WI38 (cell line): ENCODE measurements at regions not wholly inside any gene's neighbourhood (a gene's known extent, or its start where the extent isn't known, plus 50 kb on each side); places are given as distances from the start of the nearest gene placed in this dataset.

Experiments used
- H3K4me3 ChIP-seq: 2 replicates; pipeline ENCODE4 v1.5.1; 2011; ENCODE audit warnings: low read depth, mild to moderate bottlenecking, control low read depth, low read length
- TF ChIP-seq, protein P1 (sequence below): IDR thresholded peaks from 2 replicates; pipeline ENCODE4 v1.5.1; 2012; ENCODE audit warnings: low read depth, mild to moderate bottlenecking, control low read depth, low read length

DNA sequence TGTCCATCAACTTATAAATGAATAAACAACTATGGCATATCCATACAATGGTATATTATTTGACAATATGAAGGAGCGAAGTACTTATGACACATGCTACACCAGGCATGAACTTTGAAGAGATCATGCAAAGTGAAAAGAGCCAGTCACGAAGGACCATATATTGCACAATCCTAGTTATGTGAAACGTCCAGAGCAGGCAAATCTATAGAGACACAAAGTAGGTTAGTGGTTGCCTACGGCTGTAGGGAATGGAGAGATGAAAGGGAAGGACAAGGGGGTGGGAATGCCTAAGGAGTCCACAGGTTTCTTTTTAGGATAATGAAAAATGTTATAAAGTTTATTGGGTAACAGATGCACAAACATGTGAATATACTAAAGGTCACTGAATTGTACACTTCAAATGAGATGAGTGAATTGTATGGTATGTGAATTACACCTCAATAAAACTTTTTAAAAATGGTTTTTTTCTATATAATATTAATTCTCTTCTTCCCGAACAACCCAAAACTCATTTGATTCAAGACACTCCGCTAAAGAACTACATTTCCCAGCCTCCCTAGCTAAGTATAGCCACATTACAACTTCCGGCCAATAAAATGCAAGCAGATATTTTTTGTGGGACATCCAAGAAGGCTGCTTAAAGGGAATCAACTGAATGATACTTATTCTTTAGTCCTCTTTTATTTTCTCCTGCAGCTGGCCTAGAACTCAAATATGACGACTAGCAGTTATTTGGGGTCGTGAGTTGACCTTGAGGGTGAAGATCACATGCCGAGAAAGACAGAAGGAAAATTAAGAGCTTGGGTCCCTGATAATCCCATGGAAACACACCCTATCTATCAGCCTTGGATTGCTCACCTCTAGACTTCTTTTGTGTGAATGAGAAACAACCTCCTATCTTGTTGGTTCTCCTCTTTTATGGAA is 187.2 kb downstream of the TTC8 start:
- TF ChIP-seq, protein P1, sequence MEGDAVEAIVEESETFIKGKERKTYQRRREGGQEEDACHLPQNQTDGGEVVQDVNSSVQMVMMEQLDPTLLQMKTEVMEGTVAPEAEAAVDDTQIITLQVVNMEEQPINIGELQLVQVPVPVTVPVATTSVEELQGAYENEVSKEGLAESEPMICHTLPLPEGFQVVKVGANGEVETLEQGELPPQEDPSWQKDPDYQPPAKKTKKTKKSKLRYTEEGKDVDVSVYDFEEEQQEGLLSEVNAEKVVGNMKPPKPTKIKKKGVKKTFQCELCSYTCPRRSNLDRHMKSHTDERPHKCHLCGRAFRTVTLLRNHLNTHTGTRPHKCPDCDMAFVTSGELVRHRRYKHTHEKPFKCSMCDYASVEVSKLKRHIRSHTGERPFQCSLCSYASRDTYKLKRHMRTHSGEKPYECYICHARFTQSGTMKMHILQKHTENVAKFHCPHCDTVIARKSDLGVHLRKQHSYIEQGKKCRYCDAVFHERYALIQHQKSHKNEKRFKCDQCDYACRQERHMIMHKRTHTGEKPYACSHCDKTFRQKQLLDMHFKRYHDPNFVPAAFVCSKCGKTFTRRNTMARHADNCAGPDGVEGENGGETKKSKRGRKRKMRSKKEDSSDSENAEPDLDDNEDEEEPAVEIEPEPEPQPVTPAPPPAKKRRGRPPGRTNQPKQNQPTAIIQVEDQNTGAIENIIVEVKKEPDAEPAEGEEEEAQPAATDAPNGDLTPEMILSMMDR = no peak
- no peak overlapping the region for H3K4me3 ChIP-seq

- no peak overlapping the region for H3K4me3 ChIP-seq
- TF ChIP-seq, protein P1 = no peak
These were observed 188.0 kb downstream of the TTC8 start for GRCh38 chr14:89012282-89013097.

DNA sequence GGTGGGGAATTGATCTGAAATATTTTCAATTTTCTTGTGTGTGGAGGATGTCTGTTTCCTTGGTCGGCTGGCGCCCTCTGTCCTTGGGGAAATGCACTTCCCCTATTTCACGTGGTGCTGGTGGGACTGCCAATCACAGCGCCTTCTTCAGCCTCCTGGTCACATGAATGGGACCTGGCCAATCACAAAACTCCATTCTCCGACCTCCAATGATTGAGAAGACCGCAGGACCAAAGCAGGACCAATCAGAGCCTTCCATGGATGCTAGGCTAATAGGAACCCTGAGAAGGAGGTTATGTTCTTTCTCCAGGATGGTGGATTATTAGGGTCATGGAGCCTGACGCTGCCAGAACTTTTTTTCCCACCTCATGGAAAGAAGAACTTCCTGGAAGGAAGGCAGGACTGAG is 188.7 kb downstream of the TTC8 start:
- H3K4me3 ChIP-seq = no peak overlapping the region
- TF ChIP-seq, protein P1 = peak; percentile 23; the same call in 1 of the 2 replicates

DNA sequence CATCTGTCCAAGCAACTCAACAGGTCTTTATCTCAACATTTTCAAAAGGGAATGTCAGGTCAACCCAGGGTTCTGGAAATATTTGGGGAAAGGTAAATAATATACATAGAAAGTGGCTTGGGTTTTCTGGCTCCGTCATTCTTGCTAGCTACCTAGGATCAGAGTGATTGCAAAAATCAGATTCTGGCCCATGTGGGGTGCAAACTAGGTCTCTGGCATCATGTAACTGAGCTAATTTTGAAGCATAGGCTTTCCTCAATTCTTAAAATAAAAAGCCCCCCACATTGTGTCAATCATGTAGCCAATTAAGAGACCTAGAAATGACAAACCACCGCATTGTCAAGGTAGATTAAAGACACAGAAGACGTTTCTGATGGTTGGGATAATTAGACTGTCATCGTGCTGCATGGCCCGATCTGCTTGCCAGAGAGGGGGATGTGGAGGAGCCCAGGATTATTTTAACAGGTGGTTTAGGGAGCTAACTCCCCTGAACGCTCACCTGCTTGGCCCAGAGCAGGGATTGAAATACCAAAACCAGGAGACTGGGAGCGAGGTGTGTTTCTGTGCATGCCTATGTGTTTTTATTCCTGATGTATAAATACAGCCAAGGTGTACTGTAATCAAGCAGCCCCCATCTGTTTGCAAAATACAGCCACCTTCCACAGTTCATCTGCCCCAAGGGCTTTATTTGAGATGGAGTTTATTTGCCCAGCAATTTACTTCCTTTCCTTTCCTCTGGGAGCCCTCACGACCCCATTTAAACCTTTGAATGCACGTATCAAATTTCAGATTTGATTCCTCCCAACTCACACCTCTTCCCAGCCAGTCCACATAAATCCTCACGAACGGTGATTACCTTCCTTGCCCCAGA is 189.5 kb downstream of the TTC8 start:
- H3K4me3 ChIP-seq = no peak overlapping the region
- TF ChIP-seq, protein P1 = no peak

DNA sequence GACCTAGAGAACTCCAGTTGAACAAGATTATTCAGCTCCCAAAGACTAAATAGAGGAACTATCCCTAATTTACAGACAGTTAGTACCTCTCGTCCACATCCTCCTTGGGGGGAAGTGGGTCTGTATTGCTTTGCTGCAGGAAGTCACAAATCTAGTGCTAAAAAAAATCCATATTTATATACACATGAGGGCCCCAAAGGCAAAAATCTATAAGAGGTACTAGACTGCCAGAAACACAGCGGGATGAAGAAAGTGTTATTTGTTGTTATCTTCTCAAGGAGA is 190.1 kb downstream of the TTC8 start:
- TF ChIP-seq, protein P1 = no peak
- no peak overlapping the region for H3K4me3 ChIP-seq

DNA sequence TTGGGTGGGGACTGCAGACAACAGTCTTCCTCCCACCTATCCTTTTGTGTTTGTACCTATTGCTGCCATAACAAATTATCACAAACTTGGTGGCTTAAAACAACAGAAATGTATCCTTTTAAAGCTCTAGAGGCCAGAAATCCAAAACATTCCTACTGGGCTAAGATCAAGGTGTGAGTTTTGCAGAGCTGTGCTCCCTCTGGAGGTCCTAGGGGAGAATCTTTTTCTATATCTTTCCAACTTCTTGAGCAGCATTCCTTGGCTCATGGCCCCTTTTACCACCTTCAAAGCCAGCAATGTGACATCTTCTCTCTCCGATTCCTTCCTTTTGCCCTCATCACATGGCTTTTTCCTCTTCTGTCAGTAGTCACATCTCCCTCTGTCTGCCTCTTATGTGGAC is 190.6 kb downstream of the TTC8 start:
- TF ChIP-seq, protein P1 = no peak
- no peak overlapping the region for H3K4me3 ChIP-seq
